HG03039 (cell line): ENCODE measurements at regions not wholly inside any gene's neighbourhood (a gene's known extent, or its start where the extent isn't known, plus 50 kb on each side); places are given as distances from the start of the nearest gene placed in this dataset.
"Not testable (repeated sequence)": the region's sequence is repeated elsewhere in the genome, so short reads cannot be mapped to it uniquely, and the experiment has no call there.

ENCODE experiments used
- ATAC-seq: cut with Tn5 transposase; IDR thresholded peaks from one replicate; pipeline ENCODE4 v1.9.1; 2021; ENCODE audit warnings: mild to moderate bottlenecking, moderate library complexity; ENCODE audit not compliant: unreplicated experiment

GRCh38 chr4:127224556-127224955 lies 408.2 kb upstream of the INTU start:
- no peak for ATAC-seq

GRCh38 chr4:127229855-127230608 lies 402.7 kb upstream of the INTU start:
- ATAC-seq: no peak

DNA sequence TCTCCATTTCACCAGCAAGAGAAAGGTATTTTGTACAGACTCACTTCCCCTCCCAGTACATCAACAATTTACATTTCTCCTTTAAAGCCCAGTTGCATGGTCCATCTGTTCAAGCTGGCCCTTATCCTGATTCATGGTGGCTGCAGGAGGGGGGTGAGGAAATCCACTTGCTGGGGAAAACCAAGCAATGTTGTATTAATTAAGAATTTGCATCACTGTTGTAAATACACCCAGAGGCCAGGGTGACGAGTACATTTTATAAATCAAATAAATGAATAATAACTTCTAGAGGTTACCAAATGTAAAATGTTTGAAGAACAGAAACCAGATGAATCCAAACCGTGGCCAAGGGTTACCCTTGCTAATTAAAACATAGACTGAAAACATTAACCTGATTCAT lies 395.9 kb upstream of the INTU start:
- no peak for ATAC-seq

- no peak for ATAC-seq
Measured at GRCh38 chr4:127237581-127237980, 395.2 kb upstream of the INTU start.

DNA sequence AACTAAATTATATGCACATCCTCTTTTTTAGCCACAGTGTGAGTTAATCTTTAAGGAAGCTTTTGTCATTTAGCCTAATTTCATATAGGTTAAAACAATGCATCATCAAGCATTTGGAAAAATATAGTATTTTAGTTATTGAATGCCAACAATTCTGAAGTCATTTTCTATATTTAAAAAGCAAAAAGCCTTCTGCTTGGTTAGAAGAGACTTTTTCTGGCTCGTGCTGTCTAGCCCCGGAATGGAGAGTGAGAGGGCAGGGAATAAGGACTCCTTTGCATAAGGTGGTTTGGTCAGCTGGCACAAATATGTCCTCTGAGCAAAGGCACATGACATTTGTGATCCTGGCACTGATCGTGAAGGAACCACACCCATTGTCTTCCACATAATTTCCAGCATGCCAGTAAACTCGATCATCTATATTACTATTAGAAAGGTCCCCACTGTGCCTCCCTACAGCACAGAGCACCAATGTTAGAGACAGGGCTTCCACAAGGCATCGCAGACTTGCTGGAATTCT lies 393.7 kb upstream of the INTU start:
- no peak for ATAC-seq

- ATAC-seq: no peak
Measured at GRCh38 chr4:127239902-127240763, 392.6 kb upstream of the INTU start.

GRCh38 chr4:127240764-127241105 lies 392.0 kb upstream of the INTU start:
- no peak for ATAC-seq

GRCh38 chr4:127244515-127244914 lies 388.2 kb upstream of the INTU start:
- no peak for ATAC-seq

GRCh38 chr4:127246963-127247952 lies 385.5 kb upstream of the INTU start:
- no peak for ATAC-seq

- ATAC-seq: no peak
Measured at GRCh38 chr4:127249066-127249766, 383.5 kb upstream of the INTU start.

GRCh38 chr4:127249767-127250108 lies 383.0 kb upstream of the INTU start:
- no peak for ATAC-seq

GRCh38 chr4:127250577-127250976 lies 382.2 kb upstream of the INTU start:
- peak; percentile 47 for ATAC-seq

DNA sequence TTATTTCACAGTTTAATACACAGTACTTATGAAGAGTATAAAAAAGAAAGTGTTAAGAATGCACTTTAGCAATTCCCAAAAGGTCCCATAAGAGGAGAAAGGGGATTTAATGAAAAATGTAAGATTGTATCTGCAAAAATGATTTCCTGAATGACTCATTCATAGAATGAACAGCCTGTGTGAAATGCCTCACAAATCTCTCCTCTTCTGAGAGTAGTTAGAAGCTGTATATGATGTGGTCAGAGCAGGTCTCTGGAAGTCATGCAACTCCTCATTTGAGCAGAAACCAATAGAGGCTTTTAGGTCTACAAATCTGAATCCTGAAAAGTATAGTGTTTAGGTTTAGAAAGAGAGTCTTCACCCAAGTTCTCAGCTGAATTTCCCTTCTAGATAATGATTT lies 381.3 kb upstream of the INTU start:
- peak; percentile 84 for ATAC-seq

DNA sequence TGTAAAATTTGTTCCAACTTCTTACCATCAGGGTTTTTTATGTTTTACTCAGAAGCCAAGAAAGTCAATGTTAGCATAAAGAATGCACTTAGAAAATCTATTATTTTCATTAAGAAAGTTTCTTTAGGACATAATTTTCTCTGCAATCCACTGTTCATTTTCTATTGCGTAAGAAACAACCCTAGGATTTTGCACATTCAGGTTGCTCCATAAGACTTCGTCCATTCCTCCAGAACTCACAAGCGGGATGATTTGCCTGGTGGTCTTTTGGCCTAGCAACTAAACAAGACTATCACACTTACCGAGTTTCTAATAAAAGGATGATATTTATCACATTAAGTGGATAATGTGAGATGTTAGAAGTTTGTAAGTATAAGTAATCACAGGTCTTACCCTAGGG lies 376.3 kb upstream of the INTU start:
- no peak for ATAC-seq

DNA sequence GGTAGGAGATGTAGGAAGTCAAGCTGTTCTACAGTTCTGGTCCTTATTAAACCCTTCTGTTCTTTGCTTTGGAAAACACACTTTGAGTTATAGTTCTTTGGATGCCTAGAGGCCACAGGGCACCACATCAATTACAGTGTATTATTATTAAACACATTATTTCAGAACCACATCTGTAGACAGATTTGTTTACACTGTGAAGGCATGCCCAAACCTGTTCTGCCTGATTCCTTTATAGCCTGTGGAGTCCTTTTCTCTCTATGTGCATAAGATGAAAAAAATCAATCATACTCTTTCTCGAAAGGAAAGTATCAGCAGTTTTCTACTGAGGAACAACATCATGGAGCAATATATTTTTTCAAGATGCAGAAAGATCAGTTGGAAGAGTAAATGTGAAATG lies 371.3 kb upstream of the INTU start:
- ATAC-seq: no peak

GRCh38 chr4:127268367-127268766 lies 364.4 kb upstream of the INTU start:
- ATAC-seq: no peak

DNA sequence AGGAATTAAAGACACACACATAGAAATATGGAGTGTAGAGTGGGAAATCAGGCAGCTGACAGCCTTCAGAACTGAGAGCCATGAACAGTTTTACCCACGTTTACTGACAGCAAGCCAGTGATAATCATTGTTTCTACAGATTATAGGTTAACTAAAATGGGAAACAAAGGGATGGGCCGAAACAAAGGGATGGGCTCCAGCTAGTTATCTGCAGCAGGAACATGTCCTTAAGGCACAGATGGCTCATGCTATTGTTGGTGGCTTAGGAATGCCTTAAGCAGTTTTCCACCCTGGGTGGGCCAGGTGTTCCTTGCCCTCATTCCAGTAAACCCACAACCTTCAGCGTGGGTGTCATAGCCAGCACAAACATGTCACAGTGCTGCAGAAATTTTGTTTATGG lies 355.7 kb upstream of the INTU start:
- ATAC-seq: not testable (repeated sequence)

DNA sequence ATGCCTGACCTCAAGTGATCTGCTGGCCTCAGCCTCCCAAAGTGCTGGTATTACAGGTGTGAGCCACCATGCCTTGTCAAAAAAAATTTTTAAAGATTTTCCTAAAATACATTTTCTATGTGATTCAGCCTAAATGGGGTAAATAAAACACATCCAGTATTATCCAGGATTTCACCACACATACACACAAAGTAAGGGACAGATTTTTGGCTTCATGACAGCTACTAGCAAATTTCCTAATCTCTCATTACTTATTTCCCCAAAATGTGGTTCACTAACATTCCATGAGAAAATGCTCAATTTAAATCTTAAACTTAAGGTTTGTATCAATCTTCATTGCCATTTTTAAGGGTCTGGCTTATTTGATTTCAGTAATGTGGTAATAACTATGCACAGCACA lies 348.5 kb upstream of the INTU start:
- ATAC-seq: no peak

GRCh38 chr4:127291316-127291715 lies 341.4 kb upstream of the INTU start:
- no peak for ATAC-seq

GRCh38 chr4:127293496-127293895 lies 339.3 kb upstream of the INTU start:
- no peak for ATAC-seq
